IMR-90 (cell line): ENCODE measurements at regions not wholly inside any gene's neighbourhood (a gene's known extent, or its start where the extent isn't known, plus 50 kb on each side); places are given as distances from the start of the nearest gene placed in this dataset.

Experiments
- BHLHE40 ChIP-seq: fragments of 150-350 bp; IDR thresholded peaks from 2 replicates; pipeline ENCODE4 v1.6.1; 2016; ENCODE audit warnings: mild to moderate bottlenecking, low read depth, low read length
- CTCF ChIP-seq: conservative IDR thresholded peaks from 2 replicates; pipeline ENCODE4 v1.5.1; 2012; ENCODE audit warnings: mild to moderate bottlenecking, low read depth, low read length, improper control_type of control experiment
- ELK1 ChIP-seq: fragments of 150-350 bp; IDR thresholded peaks from 2 replicates; pipeline ENCODE4 v1.6.1; 2016; ENCODE audit warnings: low read depth, mild to moderate bottlenecking, low read length, moderate library complexity, borderline replicate concordance
- FOS ChIP-seq: fragments of 150-350 bp; IDR thresholded peaks from 2 replicates; pipeline ENCODE4 v1.6.1; 2016; ENCODE audit warnings: low read depth, low read length
- MAZ ChIP-seq: IDR thresholded peaks from 2 replicates; pipeline ENCODE4 v1.6.1; 2012; ENCODE audit warnings: low read depth, mild to moderate bottlenecking, low read length, improper control_type of control experiment, moderate library complexity, borderline replicate concordance
- NFE2L2 ChIP-seq: fragments of 150-350 bp; IDR thresholded peaks from 2 replicates; pipeline ENCODE4 v1.6.1; 2016; ENCODE audit warnings: low read depth, mild to moderate bottlenecking, low read length
- POLR2A ChIP-seq: IDR thresholded peaks from 2 replicates; pipeline ENCODE4 v1.6.1; 2012; ENCODE audit warnings: mild to moderate bottlenecking, low read depth, low read length
- RAD21 ChIP-seq: IDR thresholded peaks from 2 replicates; pipeline ENCODE4 v1.6.1; 2012; ENCODE audit warnings: low read length, improper control_type of control experiment
- RFX5 ChIP-seq: IDR thresholded peaks from 2 replicates; pipeline ENCODE4 v1.8.0; 2012; ENCODE audit warnings: low read depth, mild to moderate bottlenecking, low read length, moderate library complexity
- USF2 ChIP-seq: fragments of 150-350 bp; IDR thresholded peaks from 2 replicates; pipeline ENCODE4 v1.6.1; 2017; ENCODE audit warnings: mild to moderate bottlenecking, antibody characterized with exemption, low read length, low read depth

GRCh38 chr11:69227271-69227670, 66.7 kb upstream of the MYEOV start:
- TF ChIP-seq POLR2A, result no peak
- no peak for TF ChIP-seq CTCF
- no peak for TF ChIP-seq NFE2L2
- no peak for TF ChIP-seq FOS
- TF ChIP-seq ELK1, result no peak
- no peak for TF ChIP-seq RFX5
- no peak for TF ChIP-seq BHLHE40
- TF ChIP-seq USF2, result no peak
- no peak for TF ChIP-seq MAZ
- no peak for TF ChIP-seq RAD21
